K562 (cell line): ENCODE measurements at regions not wholly inside any gene's neighbourhood (a gene's known extent, or its start where the extent isn't known, plus 50 kb on each side); places are given as distances from the start of the nearest gene placed in this dataset.

Source experiments
- ATAC-seq: fragments of 200-7000 bp; cut with Tn5 transposase; 3 replicates; pipeline ENCODE4 v1.9.1; 2020; ENCODE audit warnings: moderate library complexity
- BruUV-seq: library from RNA; stranded (reverse); fragments of 400-500 nt; replicated peaks from 2 replicates; lab custom pipeline; 2021; lab: Mats Ljungman, UMichigan
- CTCF ChIA-PET: fragments of 300-600 bp; formaldehyde crosslinking; extraction: SDS; loops from one replicate; lab custom pipeline; 2021; ENCODE audit warnings: low intra/inter-chr PET ratio; lab: Yijun Ruan, JAX
- POLR2A ChIA-PET: fragments of 300-600, 350-650 bp; sonication (Branson Sonifier 250); formaldehyde crosslinking; extraction: SDS; loops from one replicate; lab custom pipeline; 2021; ENCODE audit warnings: antibody characterized with exemption, inconsistent platforms; lab: Yijun Ruan, JAX
- DNase-seq, 4 experiments: peaks; one replicate each; pipeline versions ENCODE4 v3.0.0 to v3.0.0-alpha.2; 2011 to 2018; ENCODE audit warnings: low spot score in 3 of 4, mixed read lengths in 3 of 4; ENCODE audit errors: extremely low read depth in 1 of 4
- FAIRE-seq: peaks from 2 replicates; lab custom pipeline; 2011; peaks lifted over from hg19 to GRCh38; lab: Jason Lieb, UNC
- H2AFZ ChIP-seq: 2 replicates; pipeline ENCODE4 v1.6.0; 2011; ENCODE audit warnings: low read depth, low read length, control low read depth, inconsistent platforms
- H3K27ac ChIP-seq: fragments of 200-600 bp; 3 replicates; pipeline ENCODE4 v1.8.0; 2011; ENCODE audit warnings: low read depth, mild to moderate bottlenecking, control low read depth, inconsistent platforms, low read length, moderate library complexity, mixed read lengths; ENCODE audit errors: extremely low read depth
- H3K27me3 ChIP-seq, 2 experiments: fragments of 300-600 bp in 1 of 2; 2 replicates in 1 of 2; 3 replicates in 1 of 2; pipeline versions ENCODE4 v1.6.0 to v1.8.0; 2011; ENCODE audit warnings: inconsistent platforms in 2 of 2, low read length in 2 of 2, mild to moderate bottlenecking in 1 of 2, mixed read lengths in 1 of 2, moderate library complexity in 1 of 2; ENCODE audit not compliant: control insufficient read depth in 2 of 2, insufficient read depth in 2 of 2
- H3K36me3 ChIP-seq: fragments of 300-600 bp; 3 replicates; pipeline ENCODE4 v1.8.0; 2011; ENCODE audit warnings: mild to moderate bottlenecking, low read length, inconsistent platforms; ENCODE audit not compliant: control insufficient read depth, insufficient read depth
- H3K4me1 ChIP-seq, 2 experiments: fragments of 200-600 bp in 1 of 2; replicated peaks in 1 of 2; 2 replicates in 1 of 2; 3 replicates in 1 of 2; pipeline versions ENCODE4 v1.5.1 to v1.8.0; 2011; ENCODE audit warnings: inconsistent platforms in 2 of 2, low read length in 2 of 2, mild to moderate bottlenecking in 1 of 2, mixed read lengths in 1 of 2, moderate library complexity in 1 of 2; ENCODE audit not compliant: control insufficient read depth in 2 of 2, insufficient read depth in 2 of 2
- H3K4me2 ChIP-seq: 2 replicates; pipeline ENCODE4 v1.6.1; 2011; ENCODE audit warnings: low read length, control low read depth, inconsistent platforms, mixed read lengths; ENCODE audit not compliant: insufficient read depth
- H3K4me3 ChIP-seq: fragments of 200-600 bp; sonication (generic), shearing (Covaris generic); 2 replicates; pipeline ENCODE4 v1.5.1; 2016; ENCODE audit warnings: control low read depth, inconsistent platforms
- H3K79me2 ChIP-seq: fragments of 200-600 bp; 3 replicates; pipeline ENCODE4 v1.8.0; 2011; ENCODE audit warnings: low read length, inconsistent platforms; ENCODE audit not compliant: control insufficient read depth, insufficient read depth
- H3K9ac ChIP-seq, 2 experiments: 2 replicates each; pipeline versions ENCODE4 v1.6.0 to v1.6.1; 2011; ENCODE audit warnings: low read depth in 2 of 2, low read length in 2 of 2, control low read depth in 1 of 2, inconsistent platforms in 1 of 2, mild to moderate bottlenecking in 1 of 2, mixed read lengths in 1 of 2; ENCODE audit not compliant: insufficient read depth in 1 of 2
- H3K9me1 ChIP-seq: one replicate; pipeline ENCODE4 v1.6.0; 2011; ENCODE audit warnings: inconsistent platforms, mild to moderate bottlenecking, low read length, moderate library complexity; ENCODE audit not compliant: control insufficient read depth, insufficient read depth
- H3K9me3 ChIP-seq: replicated peaks from 2 replicates; pipeline ENCODE4 v1.5.1; 2011; ENCODE audit warnings: low read depth, low read length, inconsistent platforms; ENCODE audit not compliant: control insufficient read depth, insufficient read depth
- H4K20me1 ChIP-seq: replicated peaks from 2 replicates; pipeline ENCODE4 v1.6.1; 2011; ENCODE audit warnings: low read length, inconsistent platforms, mixed read lengths; ENCODE audit not compliant: control insufficient read depth, insufficient read depth
- EP400 ChIP-seq: fragments of 450-650 bp; IDR thresholded peaks from 2 replicates; pipeline ENCODE4 v1.6.1; 2017; ENCODE audit warnings: antibody characterized with exemption, mild to moderate bottlenecking, moderate library complexity
- ETS2 ChIP-seq: IDR thresholded peaks from 2 replicates; pipeline ENCODE4 v1.6.1; 2016; ENCODE audit warnings: borderline replicate concordance, missing genetic modification characterization, mild to moderate bottlenecking, moderate library complexity, missing compliant biosample characterization; ENCODE audit not compliant: poor library complexity, severe bottlenecking
- GTF2A2 ChIP-seq: IDR thresholded peaks from 2 replicates; pipeline ENCODE4 v1.6.1; 2016; ENCODE audit warnings: mild to moderate bottlenecking, missing genetic modification characterization, missing compliant biosample characterization
- HDAC1 ChIP-seq, 2 experiments: fragments of 450-650 bp; IDR thresholded peaks; 2 replicates each; pipeline ENCODE4 v1.6.1; 2016 to 2017; ENCODE audit warnings: inconsistent platforms in 1 of 2, mild to moderate bottlenecking in 1 of 2, moderate library complexity in 1 of 2
- HMG20A ChIP-seq: fragments of 450-650 bp; formaldehyde crosslinking; conservative IDR thresholded peaks from 2 replicates; pipeline ENCODE4 v1.4.0; 2020; ENCODE audit warnings: mild to moderate bottlenecking, mixed read lengths
- HMG20B ChIP-seq: fragments of 250-450 bp; sonication (Bioruptor Pico); IDR thresholded peaks from 2 replicates; pipeline ENCODE4 v1.5.0; 2021; ENCODE audit warnings: mild to moderate bottlenecking
- NFE2 ChIP-seq: IDR thresholded peaks from 2 replicates; pipeline ENCODE4 v1.6.1; 2014; ENCODE audit warnings: antibody characterized with exemption, low read depth
- PHF8 ChIP-seq: fragments of 200-600 bp; sonication (generic); IDR thresholded peaks from 2 replicates; pipeline ENCODE4 v1.6.1; 2012; ENCODE audit warnings: mixed run types, mild to moderate bottlenecking, inconsistent platforms, low read length, moderate library complexity, borderline replicate concordance
- SMAD1 ChIP-seq: fragments of 150-350 bp; IDR thresholded peaks from 2 replicates; pipeline ENCODE4 v1.6.1; 2014; ENCODE audit warnings: low read length, low read depth; ENCODE audit not compliant: partially characterized antibody
- TRIM24 ChIP-seq, 2 experiments: fragments of 450-650 bp; IDR thresholded peaks; 2 replicates each; pipeline ENCODE4 v1.6.1; 2016
- WGBS: fragments of 100-300 bp; shearing (Covaris generic); methylation state at CpG from one replicate; pipeline ENCODE4 v1.1.6; 2016; ENCODE audit warnings: low coverage, mixed read lengths; ENCODE audit not compliant: insufficient coverage; ENCODE audit errors: missing lambda C conversion rate; 5-methylcytosine and 5-hydroxymethylcytosine counted together
- in situ Hi-C: fragments of 300-500 bp; cut with MboI; formaldehyde crosslinking; loops from 4 replicates; pipeline ENCODE4 v1.15.0; 2018; ENCODE audit warnings: inconsistent platforms, mixed read lengths
- intact Hi-C: fragments of 100-400 bp; cut with micrococcal nuclease; formaldehyde crosslinking; loops from 2 replicates; pipeline ENCODE4 v1.14.2; 2022
- TF ChIP-seq, protein P1 (sequence below): fragments of 150-350 bp; IDR thresholded peaks from 2 replicates; pipeline ENCODE4 v1.6.1; 2014; ENCODE audit warnings: low read depth, mild to moderate bottlenecking, low read length, borderline replicate concordance
- TF ChIP-seq, protein P2 (sequence below): sonication (generic); formaldehyde crosslinking; IDR thresholded peaks from 2 replicates; pipeline ENCODE4 v1.8.0; 2022; ENCODE audit warnings: mild to moderate bottlenecking, missing genetic modification reagents
- TF ChIP-seq, protein P3 (sequence below): fragments of 250-450 bp; sonication (Bioruptor Pico); IDR thresholded peaks from 2 replicates; pipeline ENCODE4 v1.5.0; 2022; ENCODE audit warnings: mild to moderate bottlenecking

DNA sequence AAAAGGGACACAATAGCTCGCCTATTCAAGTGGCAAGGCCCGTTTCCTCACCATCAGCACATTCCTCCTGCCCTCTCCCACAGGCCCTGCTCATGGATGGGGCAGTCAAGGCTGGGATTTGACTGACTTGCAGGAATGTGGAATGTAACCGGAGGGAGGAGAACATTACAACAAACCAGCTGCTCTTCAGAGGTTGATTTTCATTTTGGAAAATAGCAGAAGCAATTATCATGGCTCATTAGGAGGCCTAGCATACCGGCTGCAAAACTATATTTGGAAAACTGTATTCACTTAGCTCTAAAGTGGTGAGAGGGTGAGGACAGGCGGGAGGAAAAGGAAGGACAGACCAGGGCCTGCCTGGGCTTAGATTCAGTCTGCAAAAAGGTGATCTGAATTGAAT, 283.7 kb downstream of the CD83 start (continued):
- TF ChIP-seq GTF2A2 (tag) (no peak), HDAC1 (IDR thresholded peaks at IDR 0.05) (no peak), EP400 (no peak), PHF8 (no peak), HMG20B (CRISPR knock-in tag) (no peak)
- TF ChIP-seq, protein P1, sequence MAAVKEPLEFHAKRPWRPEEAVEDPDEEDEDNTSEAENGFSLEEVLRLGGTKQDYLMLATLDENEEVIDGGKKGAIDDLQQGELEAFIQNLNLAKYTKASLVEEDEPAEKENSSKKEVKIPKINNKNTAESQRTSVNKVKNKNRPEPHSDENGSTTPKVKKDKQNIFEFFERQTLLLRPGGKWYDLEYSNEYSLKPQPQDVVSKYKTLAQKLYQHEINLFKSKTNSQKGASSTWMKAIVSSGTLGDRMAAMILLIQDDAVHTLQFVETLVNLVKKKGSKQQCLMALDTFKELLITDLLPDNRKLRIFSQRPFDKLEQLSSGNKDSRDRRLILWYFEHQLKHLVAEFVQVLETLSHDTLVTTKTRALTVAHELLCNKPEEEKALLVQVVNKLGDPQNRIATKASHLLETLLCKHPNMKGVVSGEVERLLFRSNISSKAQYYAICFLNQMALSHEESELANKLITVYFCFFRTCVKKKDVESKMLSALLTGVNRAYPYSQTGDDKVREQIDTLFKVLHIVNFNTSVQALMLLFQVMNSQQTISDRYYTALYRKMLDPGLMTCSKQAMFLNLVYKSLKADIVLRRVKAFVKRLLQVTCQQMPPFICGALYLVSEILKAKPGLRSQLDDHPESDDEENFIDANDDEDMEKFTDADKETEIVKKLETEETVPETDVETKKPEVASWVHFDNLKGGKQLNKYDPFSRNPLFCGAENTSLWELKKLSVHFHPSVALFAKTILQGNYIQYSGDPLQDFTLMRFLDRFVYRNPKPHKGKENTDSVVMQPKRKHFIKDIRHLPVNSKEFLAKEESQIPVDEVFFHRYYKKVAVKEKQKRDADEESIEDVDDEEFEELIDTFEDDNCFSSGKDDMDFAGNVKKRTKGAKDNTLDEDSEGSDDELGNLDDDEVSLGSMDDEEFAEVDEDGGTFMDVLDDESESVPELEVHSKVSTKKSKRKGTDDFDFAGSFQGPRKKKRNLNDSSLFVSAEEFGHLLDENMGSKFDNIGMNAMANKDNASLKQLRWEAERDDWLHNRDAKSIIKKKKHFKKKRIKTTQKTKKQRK = no peak

DNA sequence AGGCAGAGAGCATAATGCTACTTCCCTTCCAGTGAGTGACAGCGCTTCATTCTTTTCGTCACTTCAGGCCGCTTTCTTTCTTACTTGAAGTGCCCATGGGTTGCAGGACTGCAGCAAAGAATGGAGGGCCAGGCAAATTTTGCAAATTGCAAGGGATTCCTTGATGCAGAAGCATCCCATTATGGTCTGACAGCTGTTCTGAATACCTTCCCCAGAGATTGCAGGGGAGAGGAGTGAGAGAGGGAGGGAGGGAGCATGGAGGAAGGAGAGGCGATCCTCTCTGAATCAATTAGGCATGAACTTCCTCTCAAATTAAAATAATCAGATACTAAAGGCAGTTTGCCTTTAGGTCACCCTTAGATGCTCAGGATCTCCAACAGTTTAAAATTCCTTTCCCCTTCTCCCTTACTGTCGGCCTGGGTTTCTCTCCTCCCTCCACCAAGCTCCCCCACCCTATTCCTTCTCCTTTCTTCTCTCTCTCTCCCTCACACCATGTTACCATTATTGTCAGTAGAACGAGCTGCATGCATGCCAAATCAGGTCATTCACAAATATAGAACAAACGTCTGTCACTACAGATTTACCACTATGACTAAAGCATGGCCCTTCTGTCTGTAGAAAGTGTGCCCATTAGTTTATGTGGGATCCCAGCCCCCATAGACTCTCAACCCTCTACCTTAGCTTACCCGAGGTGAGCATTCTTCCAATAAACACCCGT, 289.2 kb downstream of the CD83 start:
- DNase-seq = no peak
- ChIA-PET POLR2A (interaction anchor here (0.5 to 0.6 kb wide), 2 partner anchors 10 to 21 kb away, joined by 3 read pairs; no protein-coding TSS in a partner anchor), CTCF (no interaction called here)
- Histone ChIP-seq H3K27me3 (no peaks in the 10 kb centered on the region), H4K20me1 (no peaks in the 10 kb centered on the region), H3K27ac (no peak overlapping the region), H3K9me1 (no peaks in the 10 kb centered on the region), H3K36me3 (no peaks in the 10 kb centered on the region), H3K9me3 (no peaks in the 10 kb centered on the region), H3K4me3 (no peak overlapping the region), H3K9ac (no peak overlapping the region), H2AFZ (no peak overlapping the region), H3K4me1 (no peaks in the 10 kb centered on the region), H3K4me2 (no peak overlapping the region), H3K79me2 (no peaks in the 10 kb centered on the region)
- WGBS = 32% methylated on average over 9 of the region's 9 CpGs
- no TSS peak for BruUV-seq
- FAIRE-seq = no peak
- ATAC-seq = no peak
- intact Hi-C loops (no loop called here), in situ Hi-C loops (no loop called here)
- TF ChIP-seq, protein P2, sequence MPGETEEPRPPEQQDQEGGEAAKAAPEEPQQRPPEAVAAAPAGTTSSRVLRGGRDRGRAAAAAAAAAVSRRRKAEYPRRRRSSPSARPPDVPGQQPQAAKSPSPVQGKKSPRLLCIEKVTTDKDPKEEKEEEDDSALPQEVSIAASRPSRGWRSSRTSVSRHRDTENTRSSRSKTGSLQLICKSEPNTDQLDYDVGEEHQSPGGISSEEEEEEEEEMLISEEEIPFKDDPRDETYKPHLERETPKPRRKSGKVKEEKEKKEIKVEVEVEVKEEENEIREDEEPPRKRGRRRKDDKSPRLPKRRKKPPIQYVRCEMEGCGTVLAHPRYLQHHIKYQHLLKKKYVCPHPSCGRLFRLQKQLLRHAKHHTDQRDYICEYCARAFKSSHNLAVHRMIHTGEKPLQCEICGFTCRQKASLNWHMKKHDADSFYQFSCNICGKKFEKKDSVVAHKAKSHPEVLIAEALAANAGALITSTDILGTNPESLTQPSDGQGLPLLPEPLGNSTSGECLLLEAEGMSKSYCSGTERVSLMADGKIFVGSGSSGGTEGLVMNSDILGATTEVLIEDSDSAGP (CRISPR knock-in tag) = no peak
- TF ChIP-seq HMG20A (CRISPR knock-in tag) = no peak
- TF ChIP-seq ETS2 (tag) = no peak
- no peak for TF ChIP-seq NFE2
- TF ChIP-seq TRIM24 (IDR thresholded peaks at IDR 0.05) = no peak
- TF ChIP-seq, protein P3, sequence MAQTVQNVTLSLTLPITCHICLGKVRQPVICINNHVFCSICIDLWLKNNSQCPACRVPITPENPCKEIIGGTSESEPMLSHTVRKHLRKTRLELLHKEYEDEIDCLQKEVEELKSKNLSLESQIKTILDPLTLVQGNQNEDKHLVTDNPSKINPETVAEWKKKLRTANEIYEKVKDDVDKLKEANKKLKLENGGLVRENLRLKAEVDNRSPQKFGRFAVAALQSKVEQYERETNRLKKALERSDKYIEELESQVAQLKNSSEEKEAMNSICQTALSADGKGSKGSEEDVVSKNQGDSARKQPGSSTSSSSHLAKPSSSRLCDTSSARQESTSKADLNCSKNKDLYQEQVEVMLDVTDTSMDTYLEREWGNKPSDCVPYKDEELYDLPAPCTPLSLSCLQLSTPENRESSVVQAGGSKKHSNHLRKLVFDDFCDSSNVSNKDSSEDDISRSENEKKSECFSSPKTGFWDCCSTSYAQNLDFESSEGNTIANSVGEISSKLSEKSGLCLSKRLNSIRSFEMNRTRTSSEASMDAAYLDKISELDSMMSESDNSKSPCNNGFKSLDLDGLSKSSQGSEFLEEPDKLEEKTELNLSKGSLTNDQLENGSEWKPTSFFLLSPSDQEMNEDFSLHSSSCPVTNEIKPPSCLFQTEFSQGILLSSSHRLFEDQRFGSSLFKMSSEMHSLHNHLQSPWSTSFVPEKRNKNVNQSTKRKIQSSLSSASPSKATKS (CRISPR knock-in tag) = no peak
- TF ChIP-seq SMAD1 = no peak
